Lung (tissue), 11 donors: ENCODE measurements at regions not wholly inside any gene's neighbourhood (a gene's known extent, or its start where the extent isn't known, plus 50 kb on each side); places are given as distances from the start of the nearest gene placed in this dataset.

Experiments used
- ATAC-seq: fragments of 200-7000 bp; cut with Tn5 transposase; one replicate; pipeline ENCODE4 v1.9.1; 2020; ENCODE audit warnings: moderate number of reproducible peaks; ENCODE audit not compliant: insufficient read depth, low FRiP score
- DNase-seq, 3 donors: peaks; one replicate each; pipeline ENCODE4 v3.0.0-alpha.2; 2013 to 2017
- H3K27ac ChIP-seq, 2 donors: one replicate each; pipeline ENCODE4 v1.5.1; 2013; ENCODE audit warnings: mild to moderate bottlenecking in 2 of 2, moderate library complexity in 2 of 2, control low read depth in 1 of 2, inconsistent platforms in 1 of 2, low read depth in 1 of 2, low read length in 1 of 2
- H3K27me3 ChIP-seq, 3 donors: one replicate each; pipeline ENCODE4 v1.5.1; 2013; ENCODE audit warnings: low read length in 2 of 3; ENCODE audit not compliant: control insufficient read depth in 3 of 3, insufficient read depth in 3 of 3
- H3K36me3 ChIP-seq, 4 donors: one replicate each; pipeline ENCODE4 v1.5.1; 2013; ENCODE audit warnings: low read length in 4 of 4, mild to moderate bottlenecking in 1 of 4, moderate library complexity in 1 of 4; ENCODE audit not compliant: control insufficient read depth in 4 of 4, insufficient read depth in 4 of 4
- H3K4me1 ChIP-seq, 5 donors: one replicate each; pipeline ENCODE4 v1.5.1; 2013; ENCODE audit warnings: low read length in 5 of 5, mild to moderate bottlenecking in 2 of 5, moderate library complexity in 1 of 5; ENCODE audit not compliant: control insufficient read depth in 5 of 5, insufficient read depth in 5 of 5
- H3K4me3 ChIP-seq: one replicate; pipeline ENCODE4 v1.5.1; 2013; ENCODE audit warnings: mild to moderate bottlenecking, control low read depth, moderate library complexity
- H3K9ac ChIP-seq, 2 donors: one replicate each; pipeline ENCODE4 v1.5.1; 2013; ENCODE audit warnings: low read length in 2 of 2, control low read depth in 1 of 2; ENCODE audit not compliant: insufficient read depth in 1 of 2
- H3K9me3 ChIP-seq, 4 donors: one replicate each; pipeline ENCODE4 v1.5.1; 2013; ENCODE audit warnings: low read length in 3 of 4, mild to moderate bottlenecking in 1 of 4, moderate library complexity in 1 of 4; ENCODE audit not compliant: control insufficient read depth in 4 of 4, insufficient read depth in 3 of 4
- WGBS, 2 donors: extraction: QIAGEN DNeasy Blood & Tissue Kit; methylation state at CpG; one replicate each; pipeline ENCODE4 v1.1.7; 2013; 5-methylcytosine and 5-hydroxymethylcytosine counted together
- TF ChIP-seq, protein P1 (sequence below): IDR thresholded peaks from 2 replicates; pipeline ENCODE4 v1.5.1; 2012; ENCODE audit warnings: mild to moderate bottlenecking; ENCODE audit errors: control extremely low read depth, extremely low read depth
- donor health status: control.
- donor health status: control.
- donor health status: Bipolar disorder and iron deficiency.
- donor health status: healthy.
- donor health status: DM: yes; HTN: yes; CAD: no.

DNA sequence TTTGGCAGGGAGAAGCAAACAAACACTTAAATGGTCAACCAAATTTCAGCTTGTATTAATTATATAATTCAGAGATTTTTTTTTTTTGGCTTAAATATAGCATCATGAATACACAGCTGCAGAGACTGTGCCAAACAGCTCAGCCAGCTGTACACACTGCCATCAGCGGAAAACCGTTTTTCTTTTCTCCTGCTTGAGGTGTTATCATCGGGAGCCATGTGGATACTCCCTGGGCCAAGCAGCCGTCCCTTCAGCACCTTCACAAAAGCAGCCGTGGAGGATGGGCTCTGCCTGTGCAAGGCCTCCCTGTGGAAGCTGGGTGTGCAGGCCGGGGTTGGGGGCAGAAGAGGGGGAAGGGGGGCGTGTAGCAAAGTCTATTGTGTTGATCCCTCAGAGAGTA is 85.0 kb downstream of the NUF2 start:
- WGBS, 2 donors: 73 to 81% methylated on average over 7 of the region's 7 CpGs

DNA sequence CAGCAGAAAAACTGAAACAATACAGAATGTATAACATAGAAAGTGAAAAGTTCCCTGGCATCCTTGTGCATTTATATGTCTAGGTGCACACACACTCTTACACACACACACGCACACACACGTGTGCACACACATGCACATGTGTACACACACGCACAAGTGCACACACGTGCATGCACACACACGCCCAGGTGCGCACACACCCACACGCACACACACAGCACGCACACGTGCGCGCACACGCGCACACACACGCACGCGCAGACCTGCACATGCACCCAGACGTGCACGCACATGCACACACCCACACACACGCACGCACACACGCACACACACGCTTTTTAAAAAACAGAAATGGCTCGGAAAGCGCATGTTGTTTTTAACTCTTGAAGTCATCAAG is 86.5 kb downstream of the NUF2 start:
- DNase-seq: no peak
- TF ChIP-seq, protein P1, sequence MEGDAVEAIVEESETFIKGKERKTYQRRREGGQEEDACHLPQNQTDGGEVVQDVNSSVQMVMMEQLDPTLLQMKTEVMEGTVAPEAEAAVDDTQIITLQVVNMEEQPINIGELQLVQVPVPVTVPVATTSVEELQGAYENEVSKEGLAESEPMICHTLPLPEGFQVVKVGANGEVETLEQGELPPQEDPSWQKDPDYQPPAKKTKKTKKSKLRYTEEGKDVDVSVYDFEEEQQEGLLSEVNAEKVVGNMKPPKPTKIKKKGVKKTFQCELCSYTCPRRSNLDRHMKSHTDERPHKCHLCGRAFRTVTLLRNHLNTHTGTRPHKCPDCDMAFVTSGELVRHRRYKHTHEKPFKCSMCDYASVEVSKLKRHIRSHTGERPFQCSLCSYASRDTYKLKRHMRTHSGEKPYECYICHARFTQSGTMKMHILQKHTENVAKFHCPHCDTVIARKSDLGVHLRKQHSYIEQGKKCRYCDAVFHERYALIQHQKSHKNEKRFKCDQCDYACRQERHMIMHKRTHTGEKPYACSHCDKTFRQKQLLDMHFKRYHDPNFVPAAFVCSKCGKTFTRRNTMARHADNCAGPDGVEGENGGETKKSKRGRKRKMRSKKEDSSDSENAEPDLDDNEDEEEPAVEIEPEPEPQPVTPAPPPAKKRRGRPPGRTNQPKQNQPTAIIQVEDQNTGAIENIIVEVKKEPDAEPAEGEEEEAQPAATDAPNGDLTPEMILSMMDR: no peak

More for the DNA sequence above, 85.0 kb downstream of the NUF2 start:
- no peak for ATAC-seq
- H3K4me1 ChIP-seq: peaks cover 0 to 6% (median 0%) of the 10 kb centered on the region in 5 donors
- H3K27me3 ChIP-seq: no peaks in the 10 kb centered on the region
- no peak overlapping the region for H3K27ac ChIP-seq
- peak; percentile 46 to 73 (median 49) for DNase-seq
- no peak overlapping the region for H3K4me3 ChIP-seq
- no peaks in the 10 kb centered on the region for H3K9me3 ChIP-seq
- H3K9ac ChIP-seq: no peak overlapping the region
- TF ChIP-seq, protein P1: no peak
- no peaks in the 10 kb centered on the region for H3K36me3 ChIP-seq

DNA sequence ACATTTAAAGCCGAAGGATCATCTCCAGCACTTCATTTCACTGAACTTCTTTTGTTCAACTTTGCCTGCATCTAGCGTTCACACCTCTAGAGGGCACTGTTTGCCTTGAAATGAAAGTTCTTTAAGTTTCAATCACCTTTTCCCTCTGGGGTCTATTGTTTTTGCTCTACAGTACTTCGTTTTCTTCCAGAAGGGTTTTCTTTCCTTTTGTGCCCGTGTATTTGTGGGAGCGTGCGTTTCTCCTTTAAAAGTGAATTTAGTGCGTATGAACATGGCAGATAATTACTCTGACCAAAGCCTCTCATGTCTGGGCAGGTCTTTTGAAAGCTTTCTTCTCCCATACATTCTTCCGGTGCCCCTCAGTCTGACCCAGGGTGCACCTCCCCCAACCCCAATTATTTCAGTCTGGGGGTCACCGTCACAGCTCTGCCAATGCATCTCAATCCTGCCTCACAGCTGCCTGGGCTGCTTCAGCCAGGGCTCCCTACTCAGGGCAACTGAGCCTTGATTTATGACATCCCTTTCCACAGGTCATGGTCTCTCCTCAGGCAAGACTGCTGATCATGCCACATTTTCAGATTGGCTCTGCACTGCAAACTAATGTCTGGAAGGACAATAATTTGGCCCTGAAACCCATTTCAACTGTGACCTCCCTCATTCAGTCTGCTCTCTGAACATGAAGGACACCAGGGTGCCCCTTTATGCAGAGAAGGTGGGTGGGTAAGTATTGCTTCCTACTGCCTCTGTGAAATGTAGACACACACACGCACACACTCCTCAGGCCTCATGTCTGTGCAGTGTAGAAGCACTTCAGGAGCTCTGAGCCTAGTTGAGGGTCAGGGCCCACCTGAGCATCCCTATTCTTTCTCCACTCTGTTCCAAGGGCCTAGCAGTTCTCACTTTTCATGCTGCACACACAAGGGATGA is 88.6 kb downstream of the NUF2 start:
- Histone ChIP-seq H3K9ac (peak overlapping the region in 1 of 2 donors; percentile 45), H3K4me3 (no peak overlapping the region), H3K36me3 (no peaks in the 10 kb centered on the region), H3K27ac (no peak overlapping the region), H3K4me1 (peaks cover 0 to 6% (median 0%) of the 10 kb centered on the region in 5 donors), H3K27me3 (no peaks in the 10 kb centered on the region), H3K9me3 (no peaks in the 10 kb centered on the region)
- DNase-seq (peak; percentile 61 to 89 (median 85)), ATAC-seq (no peak)
- TF ChIP-seq, protein P1: peak; percentile 41
- 19 to 22% methylated on average over 10 of the region's 10 CpGs for WGBS, 2 donors

More for the DNA sequence above, 86.5 kb downstream of the NUF2 start:
- H3K4me1 ChIP-seq: peaks cover 0 to 6% (median 0%) of the 10 kb centered on the region in 5 donors
- no peak overlapping the region for H3K4me3 ChIP-seq
- H3K27me3 ChIP-seq: no peaks in the 10 kb centered on the region
- no peak overlapping the region for H3K27ac ChIP-seq
- no peak for ATAC-seq
- no peaks in the 10 kb centered on the region for H3K9me3 ChIP-seq
- WGBS, 2 donors: 95 to 96% methylated on average over 24 of the region's 24 CpGs
- H3K36me3 ChIP-seq: no peaks in the 10 kb centered on the region
- H3K9ac ChIP-seq: no peak overlapping the region
